ENCODE measurements at regions not wholly inside any gene's neighbourhood (a gene's known extent, or its start where the extent isn't known, plus 50 kb on each side); places are given as distances from the start of the nearest gene placed in this dataset.

GRCh38 chr4:16431866-16432265 lies 205.6 kb upstream of the TAPT1 start:
- TF ChIP-seq RAD21 (IDR thresholded peaks at IDR 0.05; ENCODE audit: low read depth) (no peak), EP300 (IDR thresholded peaks at IDR 0.05; ENCODE audit: borderline replicate concordance) (no peak), TCF12 (IDR thresholded peaks at IDR 0.05; ENCODE audit: low read depth) (no peak), YY1 (IDR thresholded peaks at IDR 0.05; ENCODE audit: low read depth) (no peak), TAF1 (IDR thresholded peaks at IDR 0.05; ENCODE audit: low read depth) (no peak), CEBPB (IDR thresholded peaks at IDR 0.05) (no peak), ZBTB7A (IDR thresholded peaks at IDR 0.05; ENCODE audit: low read depth) (no peak), TEAD4 (IDR thresholded peaks at IDR 0.05) (no peak), REST (IDR thresholded peaks at IDR 0.05; ENCODE audit: low read depth) (no peak), CREB1 (IDR thresholded peaks at IDR 0.05; ENCODE audit: low read depth) (no peak), NFIC (IDR thresholded peaks at IDR 0.05) (no peak)
- TF ChIP-seq, protein P1, sequence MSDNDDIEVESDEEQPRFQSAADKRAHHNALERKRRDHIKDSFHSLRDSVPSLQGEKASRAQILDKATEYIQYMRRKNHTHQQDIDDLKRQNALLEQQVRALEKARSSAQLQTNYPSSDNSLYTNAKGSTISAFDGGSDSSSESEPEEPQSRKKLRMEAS (IDR thresholded peaks at IDR 0.05) = no peak
- TF ChIP-seq, protein P2, sequence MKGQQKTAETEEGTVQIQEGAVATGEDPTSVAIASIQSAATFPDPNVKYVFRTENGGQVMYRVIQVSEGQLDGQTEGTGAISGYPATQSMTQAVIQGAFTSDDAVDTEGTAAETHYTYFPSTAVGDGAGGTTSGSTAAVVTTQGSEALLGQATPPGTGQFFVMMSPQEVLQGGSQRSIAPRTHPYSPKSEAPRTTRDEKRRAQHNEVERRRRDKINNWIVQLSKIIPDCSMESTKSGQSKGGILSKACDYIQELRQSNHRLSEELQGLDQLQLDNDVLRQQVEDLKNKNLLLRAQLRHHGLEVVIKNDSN (IDR thresholded peaks at IDR 0.05) = no peak

Data from Ishikawa (cell line).